Kidney (tissue), 13 donors: ENCODE measurements at regions not wholly inside any gene's neighbourhood (a gene's known extent, or its start where the extent isn't known, plus 50 kb on each side); places are given as distances from the start of the nearest gene placed in this dataset.

Experiments
- DNase-seq, 5 donors: peaks; one replicate each; pipeline ENCODE4 v3.0.0-alpha.2; 2013 to 2020
- FAIRE-seq: peaks from 2 replicates; lab custom pipeline; 2012; peaks lifted over from hg19 to GRCh38; lab: Jason Lieb, UNC
- H3K27ac ChIP-seq, 2 donors: one replicate each; pipeline ENCODE4 v1.7.0; 2013; ENCODE audit warnings: low read depth in 2 of 2, low read length in 2 of 2, inconsistent platforms in 1 of 2
- H3K27me3 ChIP-seq: one replicate; pipeline ENCODE4 v1.7.1; 2013; ENCODE audit warnings: low read length, inconsistent platforms; ENCODE audit not compliant: control insufficient read depth, insufficient read depth
- H3K36me3 ChIP-seq, 3 donors: one replicate each; pipeline versions ENCODE4 v1.7.0 to v1.7.1; 2013; ENCODE audit warnings: low read length in 3 of 3, control low read depth in 1 of 3, inconsistent platforms in 1 of 3; ENCODE audit not compliant: insufficient read depth in 3 of 3, control insufficient read depth in 2 of 3
- H3K4me1 ChIP-seq, 3 donors: one replicate each; pipeline versions ENCODE4 v1.7.0 to v1.7.1; 2013; ENCODE audit warnings: low read length in 3 of 3, inconsistent platforms in 1 of 3, low read depth in 1 of 3; ENCODE audit not compliant: control insufficient read depth in 2 of 3, insufficient read depth in 2 of 3
- H3K4me3 ChIP-seq, 3 donors: one replicate each; pipeline versions ENCODE4 v1.7.0 to v1.8.1; 2013; ENCODE audit warnings: low read length in 3 of 3, control low read depth in 1 of 3, inconsistent platforms in 1 of 3
- H3K9ac ChIP-seq, 3 donors: one replicate each; pipeline versions ENCODE4 v1.7.0 to v1.7.1; 2013; ENCODE audit warnings: low read length in 3 of 3, control low read depth in 1 of 3, inconsistent platforms in 1 of 3
- H3K9me3 ChIP-seq, 3 donors: one replicate each; pipeline versions ENCODE4 v1.7.0 to v1.7.1; 2013; ENCODE audit warnings: low read length in 3 of 3, control low read depth in 1 of 3, inconsistent platforms in 1 of 3; ENCODE audit not compliant: control insufficient read depth in 2 of 3, insufficient read depth in 1 of 3
- CTCF ChIP-seq: IDR thresholded peaks from 3 replicates; pipeline ENCODE4 v1.5.1; 2012; ENCODE audit warnings: mild to moderate bottlenecking, moderate library complexity, borderline replicate concordance; ENCODE audit not compliant: insufficient read depth; ENCODE audit errors: extremely low read depth
- intact Hi-C: fragments of 100-400 bp; cut with DNase I; formaldehyde crosslinking; loops from one replicate; pipeline ENCODE4 v1.11.1; 2022
- donor health status: control.
- donor health status: control.
- donor health status: control.
- donor health status: control.
- donor health status: control.
- donor health status: DM: yes; HTN: yes; CAD: no.
- donor health status: Normal renal cell carcinoma (clear cell type).

- H3K9me3 ChIP-seq, result no peaks in the 10 kb centered on the region
- DNase-seq (peak in 1 of 5 donors; percentile 7), FAIRE-seq (no peak)
- TF ChIP-seq CTCF, result no peak
- H3K27ac ChIP-seq, result no peak overlapping the region
- intact Hi-C loops, result no loop called here
- no peaks in the 10 kb centered on the region for H3K36me3 ChIP-seq
- no peaks in the 10 kb centered on the region for H3K27me3 ChIP-seq
- no peaks in the 10 kb centered on the region for H3K4me1 ChIP-seq
- H3K9ac ChIP-seq, result no peak overlapping the region
- no peak overlapping the region for H3K4me3 ChIP-seq
Measured at GRCh38 chr2:238652053-238652770, 195.7 kb upstream of the TWIST2 start.

- H3K36me3 ChIP-seq, result no peaks in the 10 kb centered on the region
- intact Hi-C loops, result no loop called here
- no peaks in the 10 kb centered on the region for H3K9me3 ChIP-seq
- no peaks in the 10 kb centered on the region for H3K27me3 ChIP-seq
- no peak overlapping the region for H3K9ac ChIP-seq
- DNase-seq, result no peak
- no peak for FAIRE-seq
- H3K4me1 ChIP-seq, result no peaks in the 10 kb centered on the region
- TF ChIP-seq CTCF, result no peak
- no peak overlapping the region for H3K27ac ChIP-seq
- H3K4me3 ChIP-seq, result no peak overlapping the region
Measured at GRCh38 chr2:238652771-238653157, 195.1 kb upstream of the TWIST2 start.

GRCh38 chr2:238653431-238654109, 194.3 kb upstream of the TWIST2 start:
- intact Hi-C loops, result no loop called here
- no peaks in the 10 kb centered on the region for H3K27me3 ChIP-seq
- peak in 3 of 5 donors; percentile 17 to 37 (median 24) for DNase-seq
- no peak overlapping the region for H3K9ac ChIP-seq
- H3K9me3 ChIP-seq, result no peaks in the 10 kb centered on the region
- TF ChIP-seq CTCF, result no peak
- no peak overlapping the region for H3K27ac ChIP-seq
- H3K4me3 ChIP-seq, result no peak overlapping the region
- no peak for FAIRE-seq
- no peaks in the 10 kb centered on the region for H3K36me3 ChIP-seq
- no peaks in the 10 kb centered on the region for H3K4me1 ChIP-seq
